NCI-H510A treated with DMSO at 0.1 percent for 48 hours (cell line): ENCODE measurements at regions not wholly inside any gene's neighbourhood (a gene's known extent, or its start where the extent isn't known, plus 50 kb on each side); places are given as distances from the start of the nearest gene placed in this dataset.

Experiments used
- DNase-seq: peaks from one replicate; lab custom pipeline; 2025; lab: John Stamatoyannopoulos, UW

- DNase-seq, result peak; percentile 64
Observed at GRCh38 chr20:11350126-11351005, 567.3 kb upstream of the BTBD3 start.

GRCh38 chr20:11352041-11352440, 565.7 kb upstream of the BTBD3 start:
- no peak for DNase-seq

- no peak for DNase-seq
Observed at GRCh38 chr20:11354846-11355245, 562.8 kb upstream of the BTBD3 start.

GRCh38 chr20:11355345-11355744, 562.3 kb upstream of the BTBD3 start:
- DNase-seq, result no peak

GRCh38 chr20:11356061-11356460, 561.6 kb upstream of the BTBD3 start:
- no peak for DNase-seq

- DNase-seq, result no peak
Observed at GRCh38 chr20:11362450-11362849, 555.2 kb upstream of the BTBD3 start.

GRCh38 chr20:11364736-11365135, 553.0 kb upstream of the BTBD3 start:
- DNase-seq, result no peak

- no peak for DNase-seq
Observed at GRCh38 chr20:11366660-11367059, 551.0 kb upstream of the BTBD3 start.

- no peak for DNase-seq
Observed at GRCh38 chr20:11368499-11368898, 549.2 kb upstream of the BTBD3 start.

- no peak for DNase-seq
Observed at GRCh38 chr20:11368965-11369711, 548.6 kb upstream of the BTBD3 start.

GRCh38 chr20:11371831-11372230, 545.9 kb upstream of the BTBD3 start:
- DNase-seq, result no peak

GRCh38 chr20:11372876-11373790, 544.6 kb upstream of the BTBD3 start:
- no peak for DNase-seq

- DNase-seq, result no peak
Observed at GRCh38 chr20:11375335-11375734, 542.4 kb upstream of the BTBD3 start.

- no peak for DNase-seq
Observed at GRCh38 chr20:11375966-11376365, 541.7 kb upstream of the BTBD3 start.

- no peak for DNase-seq
Observed at GRCh38 chr20:11376420-11376819, 541.3 kb upstream of the BTBD3 start.

GRCh38 chr20:11376998-11377397, 540.7 kb upstream of the BTBD3 start:
- no peak for DNase-seq

- no peak for DNase-seq
Observed at GRCh38 chr20:11377761-11378160, 539.9 kb upstream of the BTBD3 start.

GRCh38 chr20:11378252-11378651, 539.4 kb upstream of the BTBD3 start:
- DNase-seq, result no peak

- peak; percentile 69 for DNase-seq
Observed at GRCh38 chr20:11379257-11380011, 538.3 kb upstream of the BTBD3 start.

- DNase-seq, result no peak
Observed at GRCh38 chr20:11380283-11380682, 537.4 kb upstream of the BTBD3 start.

- no peak for DNase-seq
Observed at GRCh38 chr20:11387189-11387754, 530.4 kb upstream of the BTBD3 start.
